ENCODE measurements at regions not wholly inside any gene's neighbourhood (a gene's known extent, or its start where the extent isn't known, plus 50 kb on each side); places are given as distances from the start of the nearest gene placed in this dataset.

DNA sequence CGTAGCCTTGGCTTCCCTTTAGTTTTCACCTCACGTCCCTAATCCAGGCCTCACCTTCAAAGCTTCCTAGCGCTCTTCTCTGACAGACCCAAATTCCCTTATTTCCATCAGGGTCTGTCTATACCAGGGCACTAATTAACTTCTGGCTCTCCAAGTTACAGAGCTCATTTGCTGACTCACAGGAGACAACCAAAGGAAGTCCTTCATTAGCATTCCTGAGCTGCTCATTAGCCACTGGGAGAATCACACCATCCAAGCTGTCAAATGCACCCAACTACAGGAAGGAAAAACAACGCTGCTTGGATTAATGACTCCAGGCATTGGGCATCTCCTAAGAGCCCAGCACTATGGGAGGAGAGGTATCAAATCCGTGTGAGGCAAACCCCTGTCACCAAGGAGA, 109.8 kb upstream of the ALK start:
- Histone ChIP-seq H3K4me2 (no peak overlapping the region), H3K9me3 (ENCODE audit: low read depth) (no peaks in the 10 kb centered on the region), H3K27ac (no peak overlapping the region), H4K20me1 (ENCODE audit: insufficient read depth, poor library complexity, severe bottlenecking) (no peaks in the 10 kb centered on the region), H3K79me2 (no peaks in the 10 kb centered on the region), H3K36me3 (replicated peaks; ENCODE audit: insufficient read depth, low read depth) (no peaks in the 10 kb centered on the region), H3K4me1 (ENCODE audit: insufficient read depth) (no peaks in the 10 kb centered on the region), H3K9me2 (replicated peaks; ENCODE audit: insufficient read depth) (no peaks in the 10 kb centered on the region), H3K27me3 (peaks cover 11% of the 10 kb centered on the region), H3K4me3 (no peak overlapping the region), H2AFZ (no peak overlapping the region)
- no peak for TF ChIP-seq CTCF (IDR thresholded peaks at IDR 0.05; ENCODE audit: poor library complexity)
- TF ChIP-seq EZH2 (IDR thresholded peaks at IDR 0.05; ENCODE audit: borderline replicate concordance): no peak
- no peak for TF ChIP-seq EZH2phosphoT487 (IDR thresholded peaks at IDR 0.05; ENCODE audit: low read depth, severe bottlenecking, unreplicated experiment)
- DNase-seq (ENCODE audit: low spot score): no peak
- 32% methylated on average over 5 of the region's 5 CpGs for WGBS (ENCODE audit: low lambda C conversion rate, missing lambda C conversion rate)

DNA sequence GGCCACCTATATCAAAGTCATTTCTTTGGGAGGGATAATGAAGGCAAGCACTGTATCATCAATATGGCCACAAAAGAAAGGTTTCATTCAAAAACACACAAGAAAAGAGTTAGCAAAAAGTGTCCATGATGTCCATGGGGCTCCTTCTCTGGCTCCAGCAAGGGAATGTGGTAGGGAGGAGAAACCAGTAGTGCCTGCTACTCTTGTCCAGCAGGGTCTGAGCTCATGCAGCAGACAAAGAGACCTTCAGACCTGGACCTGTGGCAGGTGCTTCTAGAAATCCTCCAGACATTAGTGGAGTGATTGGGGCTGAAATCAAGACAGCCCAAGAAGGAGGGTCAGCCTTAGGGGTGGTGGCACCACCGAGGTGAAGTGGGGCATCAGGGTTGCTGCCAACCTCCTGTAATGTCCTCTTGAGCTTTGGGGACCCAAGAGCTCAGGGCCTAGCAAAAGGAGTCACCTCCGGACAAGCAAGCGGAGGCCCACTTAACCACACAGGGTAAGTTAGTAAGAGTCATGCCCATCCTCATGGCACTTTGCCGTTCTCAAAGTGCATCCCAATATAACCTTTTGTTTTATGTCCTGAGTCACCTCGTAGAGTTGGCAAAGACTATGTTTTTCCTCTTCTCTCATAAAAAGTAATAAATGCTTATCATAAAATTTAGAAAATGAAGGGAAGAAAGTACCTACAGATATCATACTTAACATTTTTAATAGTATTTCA, 112.6 kb upstream of the YPEL5 start:
- H3K36me3 ChIP-seq (replicated peaks; ENCODE audit: insufficient read depth, low read depth): no peaks in the 10 kb centered on the region
- H3K27me3 ChIP-seq: peaks cover 4% of the 10 kb centered on the region
- H3K9me3 ChIP-seq (ENCODE audit: low read depth): no peaks in the 10 kb centered on the region
- no peak for TF ChIP-seq CTCF (IDR thresholded peaks at IDR 0.05; ENCODE audit: poor library complexity)
- no peak for TF ChIP-seq EZH2phosphoT487 (IDR thresholded peaks at IDR 0.05; ENCODE audit: low read depth, severe bottlenecking, unreplicated experiment)
- no peak for TF ChIP-seq EZH2 (IDR thresholded peaks at IDR 0.05; ENCODE audit: borderline replicate concordance)
- WGBS (ENCODE audit: low lambda C conversion rate, missing lambda C conversion rate): 97% methylated on average over 5 of the region's 5 CpGs
- no peaks in the 10 kb centered on the region for H3K4me1 ChIP-seq (ENCODE audit: insufficient read depth)
- no peaks in the 10 kb centered on the region for H3K79me2 ChIP-seq
- no peaks in the 10 kb centered on the region for H3K9me2 ChIP-seq (replicated peaks; ENCODE audit: insufficient read depth)
- H3K4me2 ChIP-seq: no peak overlapping the region
- no peak overlapping the region for H2AFZ ChIP-seq
- DNase-seq (ENCODE audit: low spot score): no peak
- no peak overlapping the region for H3K27ac ChIP-seq
- H4K20me1 ChIP-seq (ENCODE audit: insufficient read depth, poor library complexity, severe bottlenecking): no peaks in the 10 kb centered on the region
- H3K4me3 ChIP-seq: no peak overlapping the region

- no peaks in the 10 kb centered on the region for H3K9me2 ChIP-seq (replicated peaks; ENCODE audit: insufficient read depth)
- H3K4me3 ChIP-seq: no peak overlapping the region
- H3K27ac ChIP-seq: no peak overlapping the region
- H4K20me1 ChIP-seq (ENCODE audit: insufficient read depth, poor library complexity, severe bottlenecking): no peaks in the 10 kb centered on the region
- no peak overlapping the region for H2AFZ ChIP-seq
- 89% methylated on average over 2 of the region's 2 CpGs for WGBS (ENCODE audit: low lambda C conversion rate, missing lambda C conversion rate)
- no peak for TF ChIP-seq EZH2phosphoT487 (IDR thresholded peaks at IDR 0.05; ENCODE audit: low read depth, severe bottlenecking, unreplicated experiment)
- TF ChIP-seq EZH2 (IDR thresholded peaks at IDR 0.05; ENCODE audit: borderline replicate concordance): no peak
- no peak for TF ChIP-seq CTCF (IDR thresholded peaks at IDR 0.05; ENCODE audit: poor library complexity)
- no peak overlapping the region for H3K4me2 ChIP-seq
- peaks cover 4% of the 10 kb centered on the region for H3K27me3 ChIP-seq
- H3K4me1 ChIP-seq (ENCODE audit: insufficient read depth): no peaks in the 10 kb centered on the region
- DNase-seq (ENCODE audit: low spot score): no peak
- no peaks in the 10 kb centered on the region for H3K79me2 ChIP-seq
- no peaks in the 10 kb centered on the region for H3K9me3 ChIP-seq (ENCODE audit: low read depth)
- no peaks in the 10 kb centered on the region for H3K36me3 ChIP-seq (replicated peaks; ENCODE audit: insufficient read depth, low read depth)
Measured at GRCh38 chr2:30037016-30037415, 109.8 kb upstream of the YPEL5 start.
